ENCODE measurements at regions not wholly inside any gene's neighbourhood (a gene's known extent, or its start where the extent isn't known, plus 50 kb on each side); places are given as distances from the start of the nearest gene placed in this dataset.
A peak's percentile ranks its signal among the peaks of the same experiment; 100 is the strongest.
"Not testable (repeated sequence)": the region's sequence is repeated elsewhere in the genome, so short reads cannot be mapped to it uniquely, and the experiment has no call there.

GRCh38 chr17:31722251-31723056 is 136.6 kb downstream of the COPRS start:
- H3K9me3 ChIP-seq: no peaks in the 10 kb centered on the region
- no peak for DNase-seq (ENCODE audit: extremely low spot score)
- intact Hi-C loops (cut with DNase I): no loop called here
- no peaks in the 10 kb centered on the region for H3K27me3 ChIP-seq
- TF ChIP-seq CTCF (IDR thresholded peaks at IDR 0.05) (peak in 1 of 3 experiments; percentile 7), POLR2AphosphoS5 (IDR thresholded peaks at IDR 0.05) (peak; percentile 44 to 53), POLR2A (IDR thresholded peaks at IDR 0.05; ENCODE audit: low read depth) (no peak)
- peaks cover 25 to 51% (median 45%) of the 10 kb centered on the region in 4 donors for H3K4me1 ChIP-seq
- H3K36me3 ChIP-seq: no peaks in the 10 kb centered on the region
- 49% methylated on average over 14 of the region's 14 CpGs for WGBS
- peak overlapping the region; percentile 21 to 71 (median 70) for H3K27ac ChIP-seq (replicated peaks in 1 of 4)
- H3K4me3 ChIP-seq: no peak overlapping the region

- Histone ChIP-seq H3K4me1 (peaks cover 25 to 58% (median 46%) of the 10 kb centered on the region in 4 donors), H3K4me3 (no peak overlapping the region), H3K27ac (replicated peaks in 1 of 4) (peak overlapping the region; percentile 21 to 71 (median 70)), H3K27me3 (no peaks in the 10 kb centered on the region), H3K36me3 (no peaks in the 10 kb centered on the region), H3K9me3 (no peaks in the 10 kb centered on the region)
- DNase-seq (ENCODE audit: extremely low spot score): no peak
- intact Hi-C loops (cut with DNase I): no loop called here
- 85% methylated on average over 8 of the region's 8 CpGs for WGBS
- TF ChIP-seq POLR2A (IDR thresholded peaks at IDR 0.05; ENCODE audit: low read depth): no peak
- no peak for TF ChIP-seq CTCF (IDR thresholded peaks at IDR 0.05)
- TF ChIP-seq EP300 (IDR thresholded peaks at IDR 0.05): no peak
- no peak for TF ChIP-seq POLR2AphosphoS5 (IDR thresholded peaks at IDR 0.05)
Observed at GRCh38 chr17:31721291-31722025, 137.6 kb downstream of the COPRS start.

- DNase-seq (ENCODE audit: extremely low spot score); H3K27me3 ChIP-seq; intact Hi-C loops (cut with DNase I); H3K9me3 ChIP-seq; H3K4me3 ChIP-seq; H3K36me3 ChIP-seq: not testable (repeated sequence)
- 78% methylated on average over 6 of the region's 6 CpGs for WGBS
- Histone ChIP-seq H3K27ac (replicated peaks in 1 of 4) (peak overlapping the region in 3 of 4 donors; percentile 28 to 68 (median 55)), H3K4me1 (peaks cover 12 to 30% (median 24%) of the 10 kb centered on the region in 4 donors)
Observed at GRCh38 chr17:31717251-31717650, 141.8 kb downstream of the COPRS start.

- peaks cover 0 to 17% (median 12%) of the 10 kb centered on the region in 4 donors for H3K4me1 ChIP-seq
- H3K27ac ChIP-seq (replicated peaks in 1 of 4): no peak overlapping the region
- H3K9me3 ChIP-seq: no peaks in the 10 kb centered on the region
- intact Hi-C loops (cut with DNase I): no loop called here
- no peak for DNase-seq (ENCODE audit: extremely low spot score)
- no peak overlapping the region for H3K4me3 ChIP-seq
- TF ChIP-seq POLR2A (IDR thresholded peaks at IDR 0.05; ENCODE audit: low read depth): no peak
- no peak for TF ChIP-seq POLR2AphosphoS5 (IDR thresholded peaks at IDR 0.05)
- no peak for TF ChIP-seq CTCF (IDR thresholded peaks at IDR 0.05)
- no peak for TF ChIP-seq EP300 (IDR thresholded peaks at IDR 0.05)
- no peaks in the 10 kb centered on the region for H3K27me3 ChIP-seq
- no peaks in the 10 kb centered on the region for H3K36me3 ChIP-seq
- 80% methylated on average over 5 of the region's 5 CpGs for WGBS
Observed at GRCh38 chr17:31715446-31715845, 143.6 kb downstream of the COPRS start.

GRCh38 chr17:31704483-31704882 is 154.6 kb downstream of the COPRS start:
- Histone ChIP-seq H3K9me3 (no peaks in the 10 kb centered on the region), H3K27ac (replicated peaks in 1 of 4) (no peak overlapping the region), H3K4me1 (peaks cover 0 to 11% (median 7%) of the 10 kb centered on the region in 4 donors), H3K27me3 (no peaks in the 10 kb centered on the region), H3K4me3 (no peak overlapping the region), H3K36me3 (no peaks in the 10 kb centered on the region)
- WGBS: 88% methylated on average over 10 of the region's 10 CpGs
- DNase-seq (ENCODE audit: extremely low spot score): no peak
- TF ChIP-seq CTCF (IDR thresholded peaks at IDR 0.05) (no peak), EP300 (IDR thresholded peaks at IDR 0.05) (no peak), POLR2A (IDR thresholded peaks at IDR 0.05; ENCODE audit: low read depth) (no peak), POLR2AphosphoS5 (IDR thresholded peaks at IDR 0.05) (no peak)
- intact Hi-C loops (cut with DNase I): no loop called here

All from esophagus muscularis mucosa (tissue), 4 donors.